Left lung (tissue), 4 donors: ENCODE measurements at regions not wholly inside any gene's neighbourhood (a gene's known extent, or its start where the extent isn't known, plus 50 kb on each side); places are given as distances from the start of the nearest gene placed in this dataset.

Source experiments
- ATAC-seq: fragments of 200-7000 bp; cut with Tn5 transposase; one replicate; pipeline ENCODE4 v1.9.1; 2020; ENCODE audit warnings: moderate library complexity
- DNase-seq, 4 donors: peaks; one replicate each; pipeline ENCODE4 v3.0.0-alpha.2; 2013 to 2020
- H3K27ac ChIP-seq, 2 donors: fragments of 200-600 bp; sonication (generic) in 1 of 2; one replicate each; pipeline versions ENCODE4 v1.5.0 to v1.8.0; 2020 to 2021
- H3K27me3 ChIP-seq, 2 donors: fragments of 200-600 bp; sonication (generic) in 1 of 2; one replicate each; pipeline versions ENCODE4 v1.5.0 to v1.8.0; 2020 to 2021
- H3K36me3 ChIP-seq, 2 donors: fragments of 200-600 bp; sonication (generic) in 1 of 2; one replicate each; pipeline versions ENCODE4 v1.5.0 to v1.8.0; 2020 to 2021
- H3K4me1 ChIP-seq, 2 donors: fragments of 200-600 bp; one replicate each; pipeline ENCODE4 v1.8.0; 2021
- H3K4me3 ChIP-seq, 2 donors: fragments of 200-600 bp; sonication (generic) in 1 of 2; one replicate each; pipeline versions ENCODE4 v1.5.0 to v1.8.0; 2020 to 2021; ENCODE audit warnings: mild to moderate bottlenecking in 1 of 2
- H3K9me3 ChIP-seq, 2 donors: fragments of 200-600 bp; sonication (generic) in 1 of 2; one replicate each; pipeline versions ENCODE4 v1.5.0 to v1.8.0; 2020 to 2021
- CTCF ChIP-seq, 2 donors: fragments of 200-600 bp; sonication (generic) in 1 of 2; IDR thresholded peaks; one replicate each; pipeline versions ENCODE4 v1.5.0 to v1.8.0; 2021; ENCODE audit warnings: antibody characterized with exemption in 2 of 2
- intact Hi-C, 2 donors: fragments of 100-400 bp; cut with DNase I; formaldehyde crosslinking; loops; one replicate each; pipeline versions ENCODE4 v1.11.2 to v1.14.2; 2022
- donor health status: DM: no; HTN: yes; CAD: no.
- donor health status: DM: no; HTN: no; CAD: no.

DNA sequence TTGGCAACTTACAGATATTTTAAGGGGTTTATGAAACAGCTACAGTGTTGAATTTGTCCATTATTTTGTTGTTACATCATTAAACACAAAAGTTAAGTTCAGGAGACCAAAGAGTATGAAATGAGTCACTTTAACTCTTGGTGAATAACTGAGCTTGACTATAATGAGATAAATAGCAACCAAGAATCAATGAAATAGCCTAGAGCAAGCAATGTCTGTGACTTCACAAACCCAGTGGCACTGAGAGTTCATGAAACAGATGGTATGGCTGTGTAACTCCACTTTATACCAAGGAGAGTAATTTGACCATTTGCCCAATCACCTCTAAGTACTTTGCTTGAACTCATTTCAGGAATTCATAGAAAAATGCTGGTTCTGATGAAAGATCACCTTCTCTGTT is 169.6 kb upstream of the GADL1 start:
- Histone ChIP-seq H3K9me3 (no peaks in the 10 kb centered on the region), H3K27ac (no peak overlapping the region), H3K27me3 (no peaks in the 10 kb centered on the region), H3K4me3 (no peak overlapping the region), H3K36me3 (no peaks in the 10 kb centered on the region), H3K4me1 (no peaks in the 10 kb centered on the region)
- ATAC-seq (no peak), DNase-seq (no peak)
- intact Hi-C loops: no loop called here
- TF ChIP-seq CTCF (IDR thresholded peaks at IDR 0.05): no peak

GRCh38 chr3:31065765-31066164 is 171.3 kb upstream of the GADL1 start:
- no peaks in the 10 kb centered on the region for H3K27me3 ChIP-seq
- no peak for ATAC-seq
- no peak overlapping the region for H3K27ac ChIP-seq
- H3K4me3 ChIP-seq: no peak overlapping the region
- H3K9me3 ChIP-seq: no peaks in the 10 kb centered on the region
- TF ChIP-seq CTCF (IDR thresholded peaks at IDR 0.05): no peak
- H3K36me3 ChIP-seq: no peaks in the 10 kb centered on the region
- intact Hi-C loops: no loop called here
- no peak for DNase-seq
- no peaks in the 10 kb centered on the region for H3K4me1 ChIP-seq

- Histone ChIP-seq H3K27me3 (no peaks in the 10 kb centered on the region), H3K27ac (no peak overlapping the region), H3K4me3 (no peak overlapping the region), H3K9me3 (no peaks in the 10 kb centered on the region), H3K36me3 (no peaks in the 10 kb centered on the region), H3K4me1 (no peaks in the 10 kb centered on the region)
- TF ChIP-seq CTCF (IDR thresholded peaks at IDR 0.05): no peak
- intact Hi-C loops: no loop called here
- ATAC-seq (peak; percentile 70), DNase-seq (peak in 1 of 4 donors; percentile 25)
These were observed 172.5 kb upstream of the GADL1 start for GRCh38 chr3:31067004-31067403.

DNA sequence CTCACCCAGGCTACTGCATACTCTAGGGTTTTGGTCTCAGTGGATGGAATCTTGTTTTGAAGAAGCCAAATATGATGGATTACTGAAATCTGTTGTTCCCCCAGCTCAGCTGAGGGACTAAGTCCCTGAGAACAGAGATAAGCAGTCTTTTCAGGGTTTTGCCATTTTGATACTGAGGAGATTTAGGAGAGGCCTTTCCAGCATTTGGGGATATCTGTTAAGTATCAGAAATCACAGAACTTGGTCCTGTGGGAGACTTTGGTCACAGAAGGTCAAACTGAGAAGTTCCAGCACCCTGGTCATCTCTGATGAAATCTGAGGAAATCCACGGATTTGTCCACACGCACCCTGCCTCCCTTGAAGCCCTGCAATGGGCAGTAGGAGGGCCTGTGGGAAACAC is 181.0 kb upstream of the GADL1 start:
- H3K4me3 ChIP-seq: no peak overlapping the region
- no peak overlapping the region for H3K27ac ChIP-seq
- H3K27me3 ChIP-seq: no peaks in the 10 kb centered on the region
- no peaks in the 10 kb centered on the region for H3K36me3 ChIP-seq
- no peak for ATAC-seq
- H3K4me1 ChIP-seq: no peaks in the 10 kb centered on the region
- intact Hi-C loops: no loop called here
- H3K9me3 ChIP-seq: no peaks in the 10 kb centered on the region
- TF ChIP-seq CTCF (IDR thresholded peaks at IDR 0.05): no peak
- DNase-seq: no peak

- ATAC-seq (no peak), DNase-seq (no peak)
- H3K9me3 ChIP-seq: no peaks in the 10 kb centered on the region
- no peaks in the 10 kb centered on the region for H3K36me3 ChIP-seq
- no peaks in the 10 kb centered on the region for H3K27me3 ChIP-seq
- no peaks in the 10 kb centered on the region for H3K4me1 ChIP-seq
- H3K27ac ChIP-seq: no peak overlapping the region
- H3K4me3 ChIP-seq: no peak overlapping the region
- intact Hi-C loops: no loop called here
- TF ChIP-seq CTCF (IDR thresholded peaks at IDR 0.05): no peak
These were observed 181.4 kb upstream of the GADL1 start for GRCh38 chr3:31075876-31076275.
